MM.1S (cell line): ENCODE measurements at regions not wholly inside any gene's neighbourhood (a gene's known extent, or its start where the extent isn't known, plus 50 kb on each side); places are given as distances from the start of the nearest gene placed in this dataset.

Experiments
- EZH2 ChIP-seq: fragments of 300-600 bp; sonication (generic); optimal IDR thresholded peaks from 2 replicates; pipeline ENCODE3; 2017; ENCODE audit warnings: low read depth, mild to moderate bottlenecking, antibody characterized with exemption, low read length, mixed read lengths
- EZH2phosphoT487 ChIP-seq: fragments of 300-600 bp; sonication (generic); IDR thresholded peaks from 2 replicates; pipeline ENCODE4 v1.6.1; 2018; ENCODE audit warnings: antibody characterized with exemption, low read length
- TF ChIP-seq, protein P1 (sequence below): fragments of 300-600 bp; sonication (generic); IDR thresholded peaks from 2 replicates; pipeline ENCODE4 v1.5.1; 2016; ENCODE audit warnings: antibody characterized with exemption, low read length, mixed read lengths

GRCh38 chr10:30158325-30158960, 99.1 kb upstream of the JCAD start:
- TF ChIP-seq, protein P1, sequence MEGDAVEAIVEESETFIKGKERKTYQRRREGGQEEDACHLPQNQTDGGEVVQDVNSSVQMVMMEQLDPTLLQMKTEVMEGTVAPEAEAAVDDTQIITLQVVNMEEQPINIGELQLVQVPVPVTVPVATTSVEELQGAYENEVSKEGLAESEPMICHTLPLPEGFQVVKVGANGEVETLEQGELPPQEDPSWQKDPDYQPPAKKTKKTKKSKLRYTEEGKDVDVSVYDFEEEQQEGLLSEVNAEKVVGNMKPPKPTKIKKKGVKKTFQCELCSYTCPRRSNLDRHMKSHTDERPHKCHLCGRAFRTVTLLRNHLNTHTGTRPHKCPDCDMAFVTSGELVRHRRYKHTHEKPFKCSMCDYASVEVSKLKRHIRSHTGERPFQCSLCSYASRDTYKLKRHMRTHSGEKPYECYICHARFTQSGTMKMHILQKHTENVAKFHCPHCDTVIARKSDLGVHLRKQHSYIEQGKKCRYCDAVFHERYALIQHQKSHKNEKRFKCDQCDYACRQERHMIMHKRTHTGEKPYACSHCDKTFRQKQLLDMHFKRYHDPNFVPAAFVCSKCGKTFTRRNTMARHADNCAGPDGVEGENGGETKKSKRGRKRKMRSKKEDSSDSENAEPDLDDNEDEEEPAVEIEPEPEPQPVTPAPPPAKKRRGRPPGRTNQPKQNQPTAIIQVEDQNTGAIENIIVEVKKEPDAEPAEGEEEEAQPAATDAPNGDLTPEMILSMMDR: no peak
- no peak for TF ChIP-seq EZH2
- no peak for TF ChIP-seq EZH2phosphoT487
